Right renal cortex interstitium (tissue), 3 donors: ENCODE measurements at regions not wholly inside any gene's neighbourhood (a gene's known extent, or its start where the extent isn't known, plus 50 kb on each side); places are given as distances from the start of the nearest gene placed in this dataset.

Experiments
- DNase-seq, 3 donors: peaks; one replicate each; pipeline ENCODE4 v3.0.0-alpha.2; 2013; ENCODE audit warnings: low read depth in 3 of 3, low spot score in 2 of 3

GRCh38 chr2:200052627-200053026 is 97.2 kb downstream of the MAIP1 start:
- DNase-seq = no peak

DNA sequence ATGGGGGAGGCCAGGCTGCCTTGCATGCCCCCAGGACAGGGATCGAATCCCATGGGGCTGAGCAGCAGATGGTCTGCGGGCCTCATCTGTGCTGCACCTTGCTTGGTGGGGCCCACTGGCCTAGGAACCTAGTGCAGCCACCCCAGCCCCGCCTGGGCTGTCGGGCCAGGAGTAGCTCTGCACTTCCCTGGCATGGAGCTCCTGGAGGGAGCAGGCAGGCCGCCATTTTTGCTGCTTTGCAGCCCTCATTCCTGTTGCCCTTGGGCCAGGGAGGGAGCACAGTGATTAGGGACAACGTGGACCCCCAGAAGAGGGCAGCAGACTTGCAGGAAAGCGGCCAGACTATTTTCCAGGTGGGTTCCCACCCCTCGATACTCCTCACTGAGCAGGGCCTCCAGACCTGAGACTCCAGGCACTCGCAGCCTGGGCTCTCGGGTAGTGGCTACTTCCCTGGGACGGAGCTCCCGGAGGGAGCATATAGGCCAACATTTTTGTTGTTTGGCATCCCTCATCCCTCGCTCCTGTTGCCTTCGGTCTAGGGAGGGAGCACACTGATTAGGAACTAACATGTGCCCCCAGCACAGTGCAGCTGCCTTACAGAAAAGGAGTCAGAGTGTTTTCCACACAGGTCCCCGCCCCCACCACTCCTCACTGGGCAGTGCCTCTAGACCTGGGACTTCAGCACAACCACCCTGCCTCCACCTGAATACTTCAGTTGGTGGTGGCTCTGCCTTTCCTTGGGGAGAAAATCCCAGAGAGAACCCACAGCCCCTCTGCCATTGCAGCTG is 99.5 kb downstream of the MAIP1 start:
- DNase-seq = no peak

DNA sequence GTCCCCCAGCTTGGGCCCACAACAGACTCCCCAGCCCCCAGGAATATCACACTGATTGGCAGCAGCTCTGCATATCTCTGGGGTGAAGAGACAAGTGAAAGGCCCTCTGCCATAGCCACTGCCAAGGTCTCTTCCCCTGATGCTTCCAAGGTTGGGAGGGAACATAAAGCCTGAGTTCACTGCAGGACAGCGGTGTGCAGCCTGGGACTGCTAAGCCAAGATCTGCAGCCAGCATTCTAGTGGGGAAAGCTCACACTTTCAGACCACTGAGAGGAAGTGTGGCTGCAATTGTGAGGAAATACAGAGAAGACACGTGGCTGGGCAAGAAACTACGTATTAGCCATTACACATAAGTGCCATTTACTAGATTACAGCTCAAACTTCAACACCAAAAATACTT is 100.7 kb downstream of the MAIP1 start:
- DNase-seq = no peak

DNA sequence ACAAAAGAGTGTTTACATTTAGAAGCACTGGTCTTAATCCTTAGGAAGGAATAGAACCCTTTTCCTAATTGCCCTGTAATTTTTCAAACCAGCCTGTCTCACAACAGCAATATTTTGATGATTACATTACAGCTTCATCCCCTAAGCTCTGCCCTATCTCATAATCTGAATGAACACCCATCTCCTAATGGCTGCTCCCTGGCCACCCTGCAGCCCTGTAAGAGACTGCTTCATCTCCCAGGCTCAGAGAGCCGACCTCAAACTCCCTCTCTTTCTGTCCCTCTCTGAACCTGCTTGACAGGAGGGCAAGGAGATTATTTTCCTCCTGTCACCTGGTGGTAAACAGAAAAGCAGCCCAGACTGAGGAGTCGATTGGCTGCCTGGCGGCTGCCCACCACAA is 107.8 kb downstream of the MAIP1 start:
- no peak for DNase-seq

DNA sequence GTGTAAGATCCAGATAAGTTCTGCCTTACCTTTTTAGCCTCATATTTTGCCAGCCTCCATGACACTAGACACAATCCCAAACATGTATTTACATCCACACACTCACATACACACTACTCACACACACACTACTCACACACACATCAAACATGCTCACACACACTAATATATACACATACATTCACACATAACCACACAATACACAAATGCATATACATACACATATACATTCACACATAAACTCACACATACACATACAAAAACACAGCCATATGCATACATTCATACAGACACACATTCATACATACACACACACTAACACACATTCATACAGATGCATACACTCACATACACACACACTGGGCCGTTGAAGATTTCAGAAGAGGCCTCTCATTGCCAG is 109.5 kb downstream of the MAIP1 start:
- no peak for DNase-seq

DNA sequence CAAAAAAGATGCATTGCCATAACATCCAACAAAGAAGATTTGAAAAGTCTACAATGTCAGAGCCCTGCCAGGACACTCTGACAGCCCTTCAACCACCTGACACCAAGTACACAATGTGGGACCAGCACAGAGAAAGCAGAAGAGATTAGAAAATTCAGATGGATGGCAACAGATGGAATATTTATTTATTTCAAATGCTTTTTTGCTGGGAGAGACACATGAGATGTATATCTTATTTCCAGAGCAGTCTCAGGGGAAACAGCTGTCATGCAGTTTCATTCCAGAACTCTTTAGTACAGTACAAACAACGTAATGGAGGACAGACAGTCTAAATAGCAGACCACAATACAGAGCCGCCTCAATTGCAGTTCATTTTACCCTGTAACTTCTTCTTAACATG is 110.1 kb downstream of the MAIP1 start:
- DNase-seq = no peak

DNA sequence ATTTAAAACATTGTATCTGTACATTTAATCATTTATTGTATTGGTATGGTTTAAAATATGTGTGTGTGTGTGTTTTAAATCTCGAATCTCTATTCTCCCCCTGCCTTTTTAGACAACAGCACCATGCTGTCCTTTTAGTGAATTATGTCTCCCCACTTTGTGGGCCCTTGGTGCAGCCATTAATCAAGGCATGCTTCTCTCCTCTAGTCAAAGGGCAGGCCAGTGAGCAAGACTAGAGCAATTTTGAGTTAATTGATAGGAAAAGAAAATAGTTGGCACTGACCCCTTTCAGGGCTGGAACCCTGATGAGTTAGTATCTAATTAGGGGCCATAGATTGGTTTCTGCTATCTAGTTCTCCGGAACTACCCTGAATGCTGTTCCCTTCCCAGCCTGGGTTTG is 111.0 kb downstream of the MAIP1 start:
- no peak for DNase-seq

GRCh38 chr2:200068642-200069041 is 113.3 kb downstream of the MAIP1 start:
- DNase-seq = no peak

DNA sequence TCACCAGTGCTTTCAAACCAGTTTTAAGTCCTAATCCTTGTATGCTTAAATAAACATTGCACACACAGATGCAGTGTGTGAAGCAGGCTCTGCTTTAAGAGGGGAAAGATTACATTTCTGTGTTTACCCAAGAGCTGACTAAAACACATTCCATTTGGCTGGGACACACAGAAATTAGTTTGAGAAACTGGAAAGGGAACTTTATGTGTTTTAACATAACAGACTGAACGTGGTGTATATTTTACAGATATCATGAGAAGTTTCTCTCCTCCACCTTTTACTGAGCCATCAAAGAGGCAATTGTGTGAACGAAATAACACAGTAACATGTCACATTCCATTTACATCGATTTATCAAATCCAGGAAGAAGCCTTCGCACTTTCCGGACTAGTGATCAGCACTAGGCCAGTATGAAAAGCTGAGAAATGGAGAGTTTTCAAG is 121.8 kb downstream of the MAIP1 start:
- no peak for DNase-seq

- DNase-seq = no peak
Observed at GRCh38 chr2:200077838-200078237, 122.5 kb downstream of the MAIP1 start.

- no peak for DNase-seq
Observed at GRCh38 chr2:200079356-200079755, 124.0 kb downstream of the MAIP1 start.

DNA sequence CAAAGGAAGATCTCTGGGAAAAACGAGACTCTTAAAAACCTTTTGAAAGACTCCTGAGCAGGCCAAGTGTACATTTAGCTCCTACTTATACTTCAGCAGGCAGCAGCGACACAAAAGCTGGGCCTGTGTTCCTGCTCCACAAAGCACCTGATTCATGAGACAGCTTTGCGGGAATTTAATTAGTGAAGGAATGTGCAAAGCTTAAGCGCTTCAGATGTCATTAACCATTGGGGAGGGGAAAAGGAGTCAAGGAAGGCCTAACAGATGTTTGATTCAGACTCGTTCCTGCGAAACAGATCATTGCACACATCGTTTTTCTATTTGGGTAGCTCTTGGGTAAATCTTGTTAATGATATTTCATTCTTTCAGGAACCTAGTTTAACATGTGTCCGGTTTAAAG is 125.9 kb downstream of the MAIP1 start:
- peak in 2 of 3 donors; percentile 67 to 82 for DNase-seq

- no peak for DNase-seq
Observed at GRCh38 chr2:200081811-200082210, 126.4 kb downstream of the MAIP1 start.

- no peak for DNase-seq
Observed at GRCh38 chr2:200084036-200084435, 128.7 kb downstream of the MAIP1 start.

DNA sequence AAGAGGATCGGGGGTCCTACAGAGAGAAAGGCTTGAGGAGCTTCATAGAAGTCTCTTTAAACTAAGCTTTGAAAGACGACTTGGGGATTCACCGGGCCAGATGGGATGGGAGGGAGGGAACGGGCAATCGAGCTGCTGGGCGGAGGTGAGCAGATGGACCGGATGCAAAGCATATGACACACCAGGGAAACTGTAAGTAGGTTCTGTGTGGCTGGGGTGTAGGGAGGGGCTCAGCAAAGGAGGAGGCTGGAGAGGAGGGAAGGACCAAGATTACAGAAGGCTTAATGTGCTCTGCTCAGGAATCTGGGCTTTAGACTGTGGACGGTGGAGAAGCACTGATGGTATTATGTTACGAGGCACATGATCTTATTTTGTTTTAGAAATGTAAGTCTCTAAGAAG is 131.5 kb downstream of the MAIP1 start:
- DNase-seq = no peak

DNA sequence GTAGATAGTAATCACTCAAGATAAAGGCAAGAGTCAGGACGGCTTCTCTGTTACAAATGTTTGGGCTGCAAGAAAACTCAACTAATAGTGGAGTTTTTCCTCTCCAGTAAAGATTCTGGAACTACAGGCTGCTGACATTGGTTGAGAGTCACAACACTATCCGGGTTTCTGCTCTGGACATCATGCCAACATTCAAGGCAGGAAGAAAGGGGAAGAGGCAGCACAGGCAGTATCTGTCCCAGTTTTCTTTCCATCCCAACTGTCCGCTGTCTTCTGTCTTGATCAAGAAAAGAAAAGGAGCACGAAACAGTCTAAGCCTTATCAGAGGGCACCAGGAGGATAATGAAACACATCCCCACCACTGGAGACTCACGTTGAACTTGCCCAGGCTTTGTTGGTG is 132.1 kb downstream of the MAIP1 start:
- no peak for DNase-seq

DNA sequence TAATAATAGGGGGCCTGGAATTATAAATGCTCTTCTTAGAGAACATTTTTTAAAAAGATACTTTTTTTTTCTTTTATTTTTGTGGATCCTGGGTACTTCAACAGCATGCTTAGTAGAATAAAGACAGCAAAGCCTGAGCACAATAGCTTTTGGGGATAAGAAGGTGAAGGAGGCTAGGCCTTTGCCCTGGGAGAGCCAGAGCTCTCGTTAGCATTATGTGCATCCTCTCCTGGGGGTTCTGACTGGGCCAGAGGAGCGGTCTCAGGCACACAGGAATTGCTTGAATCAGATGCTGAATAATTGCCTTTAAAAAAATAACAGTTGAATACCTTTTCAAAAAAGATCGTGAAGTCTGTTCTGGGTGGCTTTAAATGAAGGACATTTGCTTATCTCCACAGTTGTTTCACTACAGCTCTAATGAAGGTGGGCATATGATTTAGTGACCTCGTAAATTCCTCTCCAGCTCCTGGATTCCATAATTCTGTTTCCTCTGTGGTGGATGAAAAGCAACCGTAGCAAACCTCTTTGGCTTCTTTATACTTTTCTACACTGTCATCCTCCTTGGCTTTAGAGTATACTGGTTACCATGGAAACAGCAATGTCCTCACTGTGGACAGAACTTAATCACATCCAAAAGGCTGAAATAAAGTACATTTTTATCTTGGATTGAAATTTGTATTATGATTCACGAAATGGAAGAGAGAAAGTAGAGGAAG is 133.8 kb downstream of the MAIP1 start:
- DNase-seq = no peak

GRCh38 chr2:200089756-200090109 is 134.4 kb downstream of the MAIP1 start:
- DNase-seq = no peak

- DNase-seq = no peak
Observed at GRCh38 chr2:200090683-200091082, 135.3 kb downstream of the MAIP1 start.

DNA sequence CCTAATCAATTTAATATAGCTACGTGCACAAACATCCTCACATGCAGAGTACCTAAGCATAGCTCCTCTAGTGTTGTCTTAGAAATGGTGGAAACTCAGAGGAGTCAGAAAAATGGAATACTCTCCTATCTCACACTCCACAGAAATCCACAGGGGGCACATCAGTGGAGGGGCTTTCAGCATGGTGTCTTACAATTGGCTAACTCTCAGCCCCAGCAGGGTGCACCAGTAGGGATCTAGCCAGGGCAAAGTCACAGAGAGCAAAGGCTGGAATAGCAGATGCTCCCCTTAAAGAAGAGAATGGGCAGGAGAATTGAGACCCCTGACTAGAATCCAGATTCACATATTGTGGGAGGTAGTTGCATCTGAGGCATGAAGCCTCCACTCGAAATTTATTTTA is 135.7 kb downstream of the MAIP1 start:
- DNase-seq = no peak

GRCh38 chr2:200092235-200092634 is 136.9 kb downstream of the MAIP1 start:
- no peak for DNase-seq

DNA sequence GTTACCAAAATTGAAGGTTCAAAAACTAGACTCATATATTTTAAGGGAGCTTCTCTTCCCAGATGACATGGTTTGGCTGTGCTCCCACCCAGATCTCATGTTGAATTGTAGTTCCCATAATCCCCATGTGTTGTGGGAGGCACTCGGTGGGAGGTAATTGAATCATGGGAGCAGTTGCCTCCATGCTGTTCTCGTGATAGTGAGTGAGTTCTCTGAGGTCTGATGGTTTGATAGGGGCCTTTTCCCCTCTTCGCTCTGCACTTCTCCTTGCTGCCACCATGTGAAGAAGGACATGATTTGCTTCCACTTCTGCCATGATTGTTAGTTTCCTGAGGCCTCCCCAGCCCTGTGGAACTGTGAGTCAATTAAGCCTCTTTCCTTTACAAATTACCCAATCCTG is 140.1 kb downstream of the MAIP1 start:
- no peak for DNase-seq
